PFSK-1 (cell line): ENCODE measurements at regions not wholly inside any gene's neighbourhood (a gene's known extent, or its start where the extent isn't known, plus 50 kb on each side); places are given as distances from the start of the nearest gene placed in this dataset.

Source experiments
- FOXP2 ChIP-seq: optimal IDR thresholded peaks from 2 replicates; pipeline ENCODE3; 2011; ENCODE audit warnings: borderline replicate concordance, control low read depth, inconsistent platforms; ENCODE audit not compliant: insufficient read depth; ENCODE audit errors: extremely low read length, extremely low read depth
- POLR2AphosphoS5 ChIP-seq: IDR thresholded peaks from 2 replicates; pipeline ENCODE4 v1.6.1; 2012; ENCODE audit warnings: low read depth, mild to moderate bottlenecking, control low read depth, low read length, moderate library complexity
- REST ChIP-seq, 2 experiments: IDR thresholded peaks; 2 replicates each; pipeline versions ENCODE4 v1.6.1 to v1.8.0; 2011 to 2012; ENCODE audit warnings: low read depth in 2 of 2, low read length in 2 of 2, control low read depth in 1 of 2, inconsistent platforms in 1 of 2, mild to moderate bottlenecking in 1 of 2, moderate library complexity in 1 of 2; ENCODE audit not compliant: insufficient read depth in 1 of 2
- SIN3A ChIP-seq: IDR thresholded peaks from 2 replicates; pipeline ENCODE4 v1.6.1; 2012; ENCODE audit warnings: mild to moderate bottlenecking, low read length, moderate library complexity, borderline replicate concordance; ENCODE audit not compliant: insufficient read depth
- TAF1 ChIP-seq: IDR thresholded peaks from 2 replicates; pipeline ENCODE4 v1.6.1; 2012; ENCODE audit warnings: low read length, control low read depth, borderline replicate concordance; ENCODE audit not compliant: insufficient read depth

GRCh38 chr14:76919431-76920330, 93.5 kb downstream of the LRRC74A start:
- TF ChIP-seq REST (IDR thresholded peaks at IDR 0.05; ENCODE audit: insufficient read depth in 1 of 2, low read depth in 2 of 2, low read length in 2 of 2) (no peak), POLR2AphosphoS5 (no peak), SIN3A (peak; percentile 51; the same call in 1 of the 2 replicates), TAF1 (no peak), FOXP2 (no peak)
